ENCODE measurements at regions not wholly inside any gene's neighbourhood (a gene's known extent, or its start where the extent isn't known, plus 50 kb on each side); places are given as distances from the start of the nearest gene placed in this dataset.

DNA sequence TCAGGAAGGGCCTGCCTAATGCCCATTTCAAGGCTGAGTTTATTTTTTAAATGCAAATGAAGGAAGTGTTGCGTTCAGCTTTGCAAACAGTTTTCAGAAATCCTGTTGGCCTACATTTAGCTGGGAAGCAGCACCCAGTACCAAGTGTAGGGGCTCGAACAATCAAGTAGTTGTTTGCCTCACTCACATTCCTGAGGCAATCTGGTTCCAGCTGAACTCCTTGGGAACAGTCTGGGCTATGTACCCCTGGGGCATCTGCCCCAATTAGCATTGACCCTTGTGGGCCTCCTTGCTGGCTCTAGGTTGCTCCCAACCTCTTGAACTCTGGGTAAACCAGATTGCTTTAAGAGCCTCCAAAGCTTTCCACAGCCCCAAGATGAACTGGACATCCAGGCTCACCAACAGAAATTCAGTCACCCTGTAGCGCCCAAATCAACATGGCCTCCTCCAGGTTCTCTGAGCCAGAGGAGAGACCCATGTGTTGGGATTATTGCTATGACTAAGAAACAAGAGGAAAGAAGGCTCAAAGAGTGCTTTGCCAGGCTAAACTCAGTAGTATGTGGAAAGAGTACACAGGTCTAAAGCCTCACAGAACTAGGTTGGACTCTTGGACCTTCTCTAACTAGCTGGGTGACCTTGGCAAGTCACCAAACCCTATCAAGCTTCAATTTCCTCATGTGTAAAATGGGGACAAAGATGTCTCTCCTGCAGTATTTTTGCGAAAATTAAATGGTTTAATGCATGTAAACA, 532.7 kb downstream of the SOX2 start:
- no peaks in the 10 kb centered on the region for H3F3A ChIP-seq (ENCODE audit: control insufficient read depth, insufficient read depth)
- H3K36me3 ChIP-seq (ENCODE audit: control insufficient read depth, low read length), result no peaks in the 10 kb centered on the region
- no peaks in the 10 kb centered on the region for H3K9me2 ChIP-seq (replicated peaks; ENCODE audit: control insufficient read depth, low read length)
- no peaks in the 10 kb centered on the region for H3K79me2 ChIP-seq (ENCODE audit: control insufficient read depth, low read length)
- no peak overlapping the region for H3K4me2 ChIP-seq (ENCODE audit: low read length)
- H3K4me3 ChIP-seq (ENCODE audit: low read length), result no peak overlapping the region
- H3K27ac ChIP-seq (ENCODE audit: low read depth, low read length), result no peak overlapping the region
- no peaks in the 10 kb centered on the region for H3K9me3 ChIP-seq (ENCODE audit: control insufficient read depth, insufficient read depth, low read length)
- no peaks in the 10 kb centered on the region for H4K20me1 ChIP-seq (ENCODE audit: control insufficient read depth, insufficient read depth, low read depth, low read length)
- H3K4me1 ChIP-seq (ENCODE audit: control insufficient read depth, low read length), result no peaks in the 10 kb centered on the region
- no peak for TF ChIP-seq EZH2phosphoT487 (IDR thresholded peaks at IDR 0.05; ENCODE audit: borderline replicate concordance, low read length)
- TF ChIP-seq, protein P1, sequence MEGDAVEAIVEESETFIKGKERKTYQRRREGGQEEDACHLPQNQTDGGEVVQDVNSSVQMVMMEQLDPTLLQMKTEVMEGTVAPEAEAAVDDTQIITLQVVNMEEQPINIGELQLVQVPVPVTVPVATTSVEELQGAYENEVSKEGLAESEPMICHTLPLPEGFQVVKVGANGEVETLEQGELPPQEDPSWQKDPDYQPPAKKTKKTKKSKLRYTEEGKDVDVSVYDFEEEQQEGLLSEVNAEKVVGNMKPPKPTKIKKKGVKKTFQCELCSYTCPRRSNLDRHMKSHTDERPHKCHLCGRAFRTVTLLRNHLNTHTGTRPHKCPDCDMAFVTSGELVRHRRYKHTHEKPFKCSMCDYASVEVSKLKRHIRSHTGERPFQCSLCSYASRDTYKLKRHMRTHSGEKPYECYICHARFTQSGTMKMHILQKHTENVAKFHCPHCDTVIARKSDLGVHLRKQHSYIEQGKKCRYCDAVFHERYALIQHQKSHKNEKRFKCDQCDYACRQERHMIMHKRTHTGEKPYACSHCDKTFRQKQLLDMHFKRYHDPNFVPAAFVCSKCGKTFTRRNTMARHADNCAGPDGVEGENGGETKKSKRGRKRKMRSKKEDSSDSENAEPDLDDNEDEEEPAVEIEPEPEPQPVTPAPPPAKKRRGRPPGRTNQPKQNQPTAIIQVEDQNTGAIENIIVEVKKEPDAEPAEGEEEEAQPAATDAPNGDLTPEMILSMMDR (IDR thresholded peaks at IDR 0.05; ENCODE audit: low read depth, low read length, poor library complexity, severe bottlenecking), result no peak
- H3K27me3 ChIP-seq (ENCODE audit: control insufficient read depth, low read length), result no peaks in the 10 kb centered on the region

- no peaks in the 10 kb centered on the region for H4K20me1 ChIP-seq (ENCODE audit: control insufficient read depth, insufficient read depth, low read depth, low read length)
- no peaks in the 10 kb centered on the region for H3K27me3 ChIP-seq (ENCODE audit: control insufficient read depth, low read length)
- no peak overlapping the region for H3K4me3 ChIP-seq (ENCODE audit: low read length)
- H3K9me2 ChIP-seq (replicated peaks; ENCODE audit: control insufficient read depth, low read length), result no peaks in the 10 kb centered on the region
- no peak overlapping the region for H3K4me2 ChIP-seq (ENCODE audit: low read length)
- no peak for TF ChIP-seq EZH2phosphoT487 (IDR thresholded peaks at IDR 0.05; ENCODE audit: borderline replicate concordance, low read length)
- TF ChIP-seq, protein P1 (IDR thresholded peaks at IDR 0.05; ENCODE audit: low read depth, low read length, poor library complexity, severe bottlenecking), result no peak
- no peaks in the 10 kb centered on the region for H3F3A ChIP-seq (ENCODE audit: control insufficient read depth, insufficient read depth)
- no peaks in the 10 kb centered on the region for H3K9me3 ChIP-seq (ENCODE audit: control insufficient read depth, insufficient read depth, low read length)
- H3K79me2 ChIP-seq (ENCODE audit: control insufficient read depth, low read length), result no peaks in the 10 kb centered on the region
- H3K4me1 ChIP-seq (ENCODE audit: control insufficient read depth, low read length), result no peaks in the 10 kb centered on the region
- no peak overlapping the region for H3K27ac ChIP-seq (ENCODE audit: low read depth, low read length)
- no peaks in the 10 kb centered on the region for H3K36me3 ChIP-seq (ENCODE audit: control insufficient read depth, low read length)
Observed at GRCh38 chr3:182245059-182245458, 533.3 kb downstream of the SOX2 start.

- H3K4me1 ChIP-seq (ENCODE audit: control insufficient read depth, low read length), result no peaks in the 10 kb centered on the region
- no peaks in the 10 kb centered on the region for H3K36me3 ChIP-seq (ENCODE audit: control insufficient read depth, low read length)
- H3K4me2 ChIP-seq (ENCODE audit: low read length), result no peak overlapping the region
- H3K4me3 ChIP-seq (ENCODE audit: low read length), result no peak overlapping the region
- H3K27me3 ChIP-seq (ENCODE audit: control insufficient read depth, low read length), result no peaks in the 10 kb centered on the region
- no peak overlapping the region for H3K27ac ChIP-seq (ENCODE audit: low read depth, low read length)
- TF ChIP-seq, protein P1 (IDR thresholded peaks at IDR 0.05; ENCODE audit: low read depth, low read length, poor library complexity, severe bottlenecking), result no peak
- TF ChIP-seq EZH2phosphoT487 (IDR thresholded peaks at IDR 0.05; ENCODE audit: borderline replicate concordance, low read length), result no peak
- H3F3A ChIP-seq (ENCODE audit: control insufficient read depth, insufficient read depth), result no peaks in the 10 kb centered on the region
- no peaks in the 10 kb centered on the region for H4K20me1 ChIP-seq (ENCODE audit: control insufficient read depth, insufficient read depth, low read depth, low read length)
- H3K9me2 ChIP-seq (replicated peaks; ENCODE audit: control insufficient read depth, low read length), result no peaks in the 10 kb centered on the region
- no peaks in the 10 kb centered on the region for H3K9me3 ChIP-seq (ENCODE audit: control insufficient read depth, insufficient read depth, low read length)
- H3K79me2 ChIP-seq (ENCODE audit: control insufficient read depth, low read length), result no peaks in the 10 kb centered on the region
Observed at GRCh38 chr3:182246870-182247269, 535.1 kb downstream of the SOX2 start.
